ENCODE measurements at regions not wholly inside any gene's neighbourhood (a gene's known extent, or its start where the extent isn't known, plus 50 kb on each side); places are given as distances from the start of the nearest gene placed in this dataset.
"Not testable (repeated sequence)": the region's sequence is repeated elsewhere in the genome, so short reads cannot be mapped to it uniquely, and the experiment has no call there.

GRCh38 chr18:67455890-67456501 is 60.5 kb downstream of the DSEL start:
- Histone ChIP-seq H3K4me1 (ENCODE audit: control insufficient read depth, insufficient read depth, low read length, poor library complexity, severe bottlenecking) (no peaks in the 10 kb centered on the region), H3K4me3 (ENCODE audit: extremely low read depth, insufficient read depth, low read length, poor library complexity, severe bottlenecking) (no peak overlapping the region), H3K36me3 (ENCODE audit: control insufficient read depth, insufficient read depth, low read length) (no peaks in the 10 kb centered on the region), H3K9me3 (ENCODE audit: control insufficient read depth, low read length) (no peaks in the 10 kb centered on the region), H3K27ac (ENCODE audit: low read depth, low read length, severe bottlenecking) (no peak overlapping the region)
- WGBS, 2 experiments (ENCODE audit: insufficient coverage in 2 of 2), result 72 to 77% methylated on average over 5 of the region's 6 CpGs

GRCh38 chr18:67453901-67454300 is 62.6 kb downstream of the DSEL start:
- no peak overlapping the region for H3K27ac ChIP-seq (ENCODE audit: low read depth, low read length, severe bottlenecking)
- H3K36me3 ChIP-seq (ENCODE audit: control insufficient read depth, insufficient read depth, low read length), result no peaks in the 10 kb centered on the region
- no peaks in the 10 kb centered on the region for H3K4me1 ChIP-seq (ENCODE audit: control insufficient read depth, insufficient read depth, low read length, poor library complexity, severe bottlenecking)
- no CpG with 5 or more reads among the region's 2 CpGs for WGBS, 2 experiments (ENCODE audit: insufficient coverage in 2 of 2)
- H3K9me3 ChIP-seq (ENCODE audit: control insufficient read depth, low read length), result no peaks in the 10 kb centered on the region
- H3K4me3 ChIP-seq (ENCODE audit: extremely low read depth, insufficient read depth, low read length, poor library complexity, severe bottlenecking), result no peak overlapping the region

GRCh38 chr18:67451960-67452359 is 64.6 kb downstream of the DSEL start:
- Histone ChIP-seq H3K36me3 (ENCODE audit: control insufficient read depth, insufficient read depth, low read length) (no peaks in the 10 kb centered on the region), H3K4me3 (ENCODE audit: extremely low read depth, insufficient read depth, low read length, poor library complexity, severe bottlenecking) (no peak overlapping the region), H3K27ac (ENCODE audit: low read depth, low read length, severe bottlenecking) (no peak overlapping the region), H3K9me3 (ENCODE audit: control insufficient read depth, low read length) (no peaks in the 10 kb centered on the region), H3K4me1 (ENCODE audit: control insufficient read depth, insufficient read depth, low read length, poor library complexity, severe bottlenecking) (no peaks in the 10 kb centered on the region)
- no CpG with 5 or more reads among the region's 2 CpGs for WGBS, 2 experiments (ENCODE audit: insufficient coverage in 2 of 2)

GRCh38 chr18:67451101-67451500 is 65.4 kb downstream of the DSEL start:
- not testable (repeated sequence) for H3K27ac ChIP-seq (ENCODE audit: low read depth, low read length, severe bottlenecking); H3K9me3 ChIP-seq (ENCODE audit: control insufficient read depth, low read length); H3K36me3 ChIP-seq (ENCODE audit: control insufficient read depth, insufficient read depth, low read length); H3K4me3 ChIP-seq (ENCODE audit: extremely low read depth, insufficient read depth, low read length, poor library complexity, severe bottlenecking); H3K4me1 ChIP-seq (ENCODE audit: control insufficient read depth, insufficient read depth, low read length, poor library complexity, severe bottlenecking)
- WGBS, 2 experiments (ENCODE audit: insufficient coverage in 2 of 2), result 88 to 90% methylated on average over 6 to 7 of the region's 10 CpGs

- WGBS, 2 experiments (ENCODE audit: insufficient coverage in 2 of 2), result 100% methylated on average over 3 of the region's 5 CpGs; no CpG with 5 or more reads in 1 of the 2 experiments
- Histone ChIP-seq H3K27ac (ENCODE audit: low read depth, low read length, severe bottlenecking) (no peak overlapping the region), H3K4me3 (ENCODE audit: extremely low read depth, insufficient read depth, low read length, poor library complexity, severe bottlenecking) (no peak overlapping the region), H3K9me3 (ENCODE audit: control insufficient read depth, low read length) (peaks cover 13% of the 10 kb centered on the region), H3K4me1 (ENCODE audit: control insufficient read depth, insufficient read depth, low read length, poor library complexity, severe bottlenecking) (no peaks in the 10 kb centered on the region), H3K36me3 (ENCODE audit: control insufficient read depth, insufficient read depth, low read length) (no peaks in the 10 kb centered on the region)
Observed at GRCh38 chr18:67433971-67434370, 82.5 kb downstream of the DSEL start.

- Histone ChIP-seq H3K4me1 (ENCODE audit: control insufficient read depth, insufficient read depth, low read length, poor library complexity, severe bottlenecking) (no peaks in the 10 kb centered on the region), H3K36me3 (ENCODE audit: control insufficient read depth, insufficient read depth, low read length) (no peaks in the 10 kb centered on the region), H3K27ac (ENCODE audit: low read depth, low read length, severe bottlenecking) (no peak overlapping the region), H3K9me3 (ENCODE audit: control insufficient read depth, low read length) (peaks cover 9% of the 10 kb centered on the region), H3K4me3 (ENCODE audit: extremely low read depth, insufficient read depth, low read length, poor library complexity, severe bottlenecking) (no peak overlapping the region)
- 60 to 87% methylated on average over 2 to 4 of the region's 4 CpGs for WGBS, 2 experiments (ENCODE audit: insufficient coverage in 2 of 2)
Observed at GRCh38 chr18:67432806-67433205, 83.7 kb downstream of the DSEL start.

GRCh38 chr18:67428805-67429204 is 87.7 kb downstream of the DSEL start:
- no peaks in the 10 kb centered on the region for H3K4me1 ChIP-seq (ENCODE audit: control insufficient read depth, insufficient read depth, low read length, poor library complexity, severe bottlenecking)
- no peaks in the 10 kb centered on the region for H3K36me3 ChIP-seq (ENCODE audit: control insufficient read depth, insufficient read depth, low read length)
- H3K27ac ChIP-seq (ENCODE audit: low read depth, low read length, severe bottlenecking), result no peak overlapping the region
- no peaks in the 10 kb centered on the region for H3K9me3 ChIP-seq (ENCODE audit: control insufficient read depth, low read length)
- 100% methylated on average over 1 of the region's 2 CpGs; no CpG with 5 or more reads in 1 of the 2 experiments for WGBS, 2 experiments (ENCODE audit: insufficient coverage in 2 of 2)
- H3K4me3 ChIP-seq (ENCODE audit: extremely low read depth, insufficient read depth, low read length, poor library complexity, severe bottlenecking), result no peak overlapping the region

GRCh38 chr18:67428158-67428557 is 88.4 kb downstream of the DSEL start:
- H3K36me3 ChIP-seq (ENCODE audit: control insufficient read depth, insufficient read depth, low read length), result no peaks in the 10 kb centered on the region
- H3K4me3 ChIP-seq (ENCODE audit: extremely low read depth, insufficient read depth, low read length, poor library complexity, severe bottlenecking), result no peak overlapping the region
- no peaks in the 10 kb centered on the region for H3K9me3 ChIP-seq (ENCODE audit: control insufficient read depth, low read length)
- H3K27ac ChIP-seq (ENCODE audit: low read depth, low read length, severe bottlenecking), result no peak overlapping the region
- no CpG with 5 or more reads among the region's 2 CpGs for WGBS, 2 experiments (ENCODE audit: insufficient coverage in 2 of 2)
- no peaks in the 10 kb centered on the region for H3K4me1 ChIP-seq (ENCODE audit: control insufficient read depth, insufficient read depth, low read length, poor library complexity, severe bottlenecking)

- H3K4me3 ChIP-seq (ENCODE audit: extremely low read depth, insufficient read depth, low read length, poor library complexity, severe bottlenecking), result no peak overlapping the region
- no peak overlapping the region for H3K27ac ChIP-seq (ENCODE audit: low read depth, low read length, severe bottlenecking)
- no peaks in the 10 kb centered on the region for H3K36me3 ChIP-seq (ENCODE audit: control insufficient read depth, insufficient read depth, low read length)
- no peaks in the 10 kb centered on the region for H3K9me3 ChIP-seq (ENCODE audit: control insufficient read depth, low read length)
- H3K4me1 ChIP-seq (ENCODE audit: control insufficient read depth, insufficient read depth, low read length, poor library complexity, severe bottlenecking), result no peaks in the 10 kb centered on the region
- WGBS, 2 experiments (ENCODE audit: insufficient coverage in 2 of 2), result 100% methylated on average over 2 of the region's 5 CpGs; no CpG with 5 or more reads in 1 of the 2 experiments
Observed at GRCh38 chr18:67426486-67426885, 90.0 kb downstream of the DSEL start.

- no peak overlapping the region for H3K27ac ChIP-seq (ENCODE audit: low read depth, low read length, severe bottlenecking)
- H3K4me1 ChIP-seq (ENCODE audit: control insufficient read depth, insufficient read depth, low read length, poor library complexity, severe bottlenecking), result no peaks in the 10 kb centered on the region
- H3K9me3 ChIP-seq (ENCODE audit: control insufficient read depth, low read length), result no peaks in the 10 kb centered on the region
- H3K36me3 ChIP-seq (ENCODE audit: control insufficient read depth, insufficient read depth, low read length), result no peaks in the 10 kb centered on the region
- H3K4me3 ChIP-seq (ENCODE audit: extremely low read depth, insufficient read depth, low read length, poor library complexity, severe bottlenecking), result no peak overlapping the region
Observed at GRCh38 chr18:67425672-67426071, 90.8 kb downstream of the DSEL start.

- no peaks in the 10 kb centered on the region for H3K4me1 ChIP-seq (ENCODE audit: control insufficient read depth, insufficient read depth, low read length, poor library complexity, severe bottlenecking)
- no peak overlapping the region for H3K4me3 ChIP-seq (ENCODE audit: extremely low read depth, insufficient read depth, low read length, poor library complexity, severe bottlenecking)
- WGBS, 2 experiments (ENCODE audit: insufficient coverage in 2 of 2), result no CpG with 5 or more reads among the region's 1 CpG
- H3K27ac ChIP-seq (ENCODE audit: low read depth, low read length, severe bottlenecking), result no peak overlapping the region
- H3K9me3 ChIP-seq (ENCODE audit: control insufficient read depth, low read length), result no peaks in the 10 kb centered on the region
- H3K36me3 ChIP-seq (ENCODE audit: control insufficient read depth, insufficient read depth, low read length), result no peaks in the 10 kb centered on the region
Observed at GRCh38 chr18:67421651-67422050, 94.9 kb downstream of the DSEL start.
